ENCODE measurements at regions not wholly inside any gene's neighbourhood (a gene's known extent, or its start where the extent isn't known, plus 50 kb on each side); places are given as distances from the start of the nearest gene placed in this dataset.

GRCh38 chr12:63400318-63400717 lies 249.3 kb upstream of the AVPR1A start:
- Histone ChIP-seq H3F3A (ENCODE audit: insufficient read depth, low read length, poor library complexity, severe bottlenecking) (no peaks in the 10 kb centered on the region), H3K27me3 (ENCODE audit: insufficient read depth, low read depth, low read length) (no peaks in the 10 kb centered on the region), H3K9me3 (ENCODE audit: low read length) (no peaks in the 10 kb centered on the region), H3K27ac (ENCODE audit: low read length) (no peak overlapping the region), H3K4me2 (ENCODE audit: low read length) (no peak overlapping the region), H3K79me2 (replicated peaks; ENCODE audit: insufficient read depth, low read length) (no peaks in the 10 kb centered on the region), H3K36me3 (ENCODE audit: insufficient read depth, low read length) (no peaks in the 10 kb centered on the region), H3K9me2 (ENCODE audit: insufficient read depth, low read length) (no peaks in the 10 kb centered on the region), H2AFZ (ENCODE audit: low read depth, low read length) (no peak overlapping the region), H4K20me1 (ENCODE audit: insufficient read depth) (no peaks in the 10 kb centered on the region), H3K9ac (ENCODE audit: low read length) (no peak overlapping the region), H3K4me3 (ENCODE audit: low read length) (no peak overlapping the region)
- no peak for TF ChIP-seq TAF1 (IDR thresholded peaks at IDR 0.05; ENCODE audit: low read depth)
- no peak for TF ChIP-seq RAD21 (conservative IDR thresholded peaks at IDR 0.05)
- no peak for TF ChIP-seq SMC3 (conservative IDR thresholded peaks at IDR 0.05; ENCODE audit: poor library complexity)
- TF ChIP-seq CTCF (IDR thresholded peaks at IDR 0.05; ENCODE audit: poor library complexity, severe bottlenecking) = no peak
- no peak for TF ChIP-seq MXI1 (conservative IDR thresholded peaks at IDR 0.05; ENCODE audit: poor library complexity, severe bottlenecking)
- TF ChIP-seq EZH2 (IDR thresholded peaks at IDR 0.05; ENCODE audit: borderline replicate concordance, insufficient read depth, low read length, poor library complexity, severe bottlenecking) = no peak
- no peak for TF ChIP-seq EP300 (conservative IDR thresholded peaks at IDR 0.05; ENCODE audit: poor library complexity, severe bottlenecking)
- TF ChIP-seq POLR2AphosphoS5 (IDR thresholded peaks at IDR 0.05) = no peak

- no peak for TF ChIP-seq MXI1 (conservative IDR thresholded peaks at IDR 0.05; ENCODE audit: poor library complexity, severe bottlenecking)
- TF ChIP-seq RAD21 (conservative IDR thresholded peaks at IDR 0.05) = no peak
- no peak for TF ChIP-seq POLR2AphosphoS5 (IDR thresholded peaks at IDR 0.05)
- no peak for TF ChIP-seq CTCF (IDR thresholded peaks at IDR 0.05; ENCODE audit: poor library complexity, severe bottlenecking)
- TF ChIP-seq EZH2 (IDR thresholded peaks at IDR 0.05; ENCODE audit: borderline replicate concordance, insufficient read depth, low read length, poor library complexity, severe bottlenecking) = no peak
- no peak for TF ChIP-seq REST (IDR thresholded peaks at IDR 0.05; ENCODE audit: borderline replicate concordance)
- TF ChIP-seq TAF1 (IDR thresholded peaks at IDR 0.05; ENCODE audit: low read depth) = no peak
- TF ChIP-seq EP300 (conservative IDR thresholded peaks at IDR 0.05; ENCODE audit: poor library complexity, severe bottlenecking) = no peak
- no peak for TF ChIP-seq SMC3 (conservative IDR thresholded peaks at IDR 0.05; ENCODE audit: poor library complexity)
- no peaks in the 10 kb centered on the region for H3K27me3 ChIP-seq (ENCODE audit: insufficient read depth, low read depth, low read length)
- no peaks in the 10 kb centered on the region for H3K9me2 ChIP-seq (ENCODE audit: insufficient read depth, low read length)
- no peaks in the 10 kb centered on the region for H3K9me3 ChIP-seq (ENCODE audit: low read length)
- no peak overlapping the region for H3K27ac ChIP-seq (ENCODE audit: low read length)
- H3K36me3 ChIP-seq (ENCODE audit: insufficient read depth, low read length) = no peaks in the 10 kb centered on the region
- no peak overlapping the region for H2AFZ ChIP-seq (ENCODE audit: low read depth, low read length)
- H3K4me3 ChIP-seq (ENCODE audit: low read length) = no peak overlapping the region
- H3F3A ChIP-seq (ENCODE audit: insufficient read depth, low read length, poor library complexity, severe bottlenecking) = no peaks in the 10 kb centered on the region
- no peak overlapping the region for H3K4me2 ChIP-seq (ENCODE audit: low read length)
- H4K20me1 ChIP-seq (ENCODE audit: insufficient read depth) = no peaks in the 10 kb centered on the region
- no peak overlapping the region for H3K9ac ChIP-seq (ENCODE audit: low read length)
- H3K79me2 ChIP-seq (replicated peaks; ENCODE audit: insufficient read depth, low read length) = no peaks in the 10 kb centered on the region
Measured at GRCh38 chr12:63397807-63398206, 246.8 kb upstream of the AVPR1A start.

Data from neural cell (in vitro differentiated cells).